GM19467 (cell line): ENCODE measurements at regions not wholly inside any gene's neighbourhood (a gene's known extent, or its start where the extent isn't known, plus 50 kb on each side); places are given as distances from the start of the nearest gene placed in this dataset.

ENCODE experiments used
- ATAC-seq: cut with Tn5 transposase; IDR thresholded peaks from one replicate; pipeline ENCODE4 v1.9.1; 2021; ENCODE audit warnings: mild to moderate bottlenecking, moderate library complexity; ENCODE audit not compliant: unreplicated experiment

DNA sequence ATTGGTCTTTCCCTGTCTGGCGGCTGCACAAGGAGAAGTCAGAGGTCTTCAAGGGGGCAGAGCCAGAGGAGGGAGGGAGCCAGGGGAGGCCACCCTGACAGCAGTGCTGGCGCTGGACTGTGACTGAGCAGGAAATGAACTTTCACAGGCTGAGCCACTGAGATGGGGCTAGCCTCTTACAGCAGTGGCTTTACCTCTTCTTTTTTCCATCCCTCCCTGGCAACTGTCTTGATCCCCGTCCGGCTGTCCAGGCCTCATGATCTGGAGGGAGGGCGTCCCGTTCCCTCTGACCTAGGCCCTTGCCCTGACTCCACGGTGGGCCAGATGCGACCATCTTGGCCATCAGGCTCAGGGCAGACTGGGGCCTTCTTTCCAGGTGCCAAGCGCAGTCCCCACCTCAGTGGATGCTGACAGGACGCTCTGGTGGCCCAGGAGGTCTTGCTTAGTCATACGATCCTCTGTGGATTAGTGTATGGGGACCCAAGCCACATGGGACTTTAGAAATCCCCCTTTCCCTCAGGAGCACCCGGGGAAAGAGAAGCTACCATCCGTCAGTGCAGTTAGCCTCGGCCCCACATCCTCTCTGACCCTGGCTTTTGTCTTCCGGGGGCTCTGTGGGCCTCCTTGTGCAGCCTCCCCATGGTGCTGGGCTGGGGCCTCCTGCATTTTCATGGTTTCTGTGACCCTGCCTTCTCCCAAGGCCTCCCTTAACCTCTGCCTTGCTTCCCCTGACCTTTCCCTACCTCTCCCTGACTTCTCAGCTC is 57.4 kb upstream of the CCDC167 start:
- ATAC-seq, result peak; percentile 28

- ATAC-seq, result no peak
Measured at GRCh38 chr6:37555040-37555781, 55.5 kb upstream of the CCDC167 start.

DNA sequence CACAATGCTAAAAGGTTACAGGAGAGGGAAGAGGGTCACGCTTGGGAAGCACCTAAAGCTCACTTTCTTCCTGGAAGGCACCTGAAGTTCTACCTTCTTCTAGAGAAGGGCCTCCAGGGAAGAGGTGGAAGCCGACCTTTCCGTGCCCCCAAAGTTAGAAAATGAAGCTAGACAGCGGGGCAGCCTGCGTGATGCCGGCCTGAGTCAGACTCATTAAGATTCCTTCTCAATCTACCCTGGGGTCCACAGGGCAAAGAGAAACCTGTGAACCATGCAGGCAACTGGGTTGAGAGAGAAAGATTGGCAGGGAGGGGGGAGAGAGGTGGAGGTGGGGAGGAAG is 54.8 kb upstream of the CCDC167 start:
- no peak for ATAC-seq

DNA sequence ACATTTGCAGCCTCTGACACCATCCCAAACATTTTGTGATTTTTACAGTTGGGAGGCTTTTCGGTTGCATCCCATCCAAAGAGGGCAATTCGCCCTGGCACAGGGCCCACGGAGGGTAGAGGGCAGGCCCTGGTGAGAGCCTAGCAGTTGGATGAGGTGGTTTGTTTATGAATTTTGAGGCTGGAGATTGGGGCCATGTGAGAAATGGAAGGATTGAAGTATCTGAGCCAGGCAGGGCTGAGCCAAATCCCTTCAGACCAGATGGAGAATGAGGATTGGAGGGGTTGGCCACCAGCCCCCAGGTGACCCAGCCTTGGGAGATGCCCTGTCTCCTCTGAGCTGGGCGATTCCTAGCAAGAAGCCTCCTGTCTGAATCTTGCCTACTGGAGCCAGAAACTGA is 52.6 kb upstream of the CCDC167 start:
- no peak for ATAC-seq

DNA sequence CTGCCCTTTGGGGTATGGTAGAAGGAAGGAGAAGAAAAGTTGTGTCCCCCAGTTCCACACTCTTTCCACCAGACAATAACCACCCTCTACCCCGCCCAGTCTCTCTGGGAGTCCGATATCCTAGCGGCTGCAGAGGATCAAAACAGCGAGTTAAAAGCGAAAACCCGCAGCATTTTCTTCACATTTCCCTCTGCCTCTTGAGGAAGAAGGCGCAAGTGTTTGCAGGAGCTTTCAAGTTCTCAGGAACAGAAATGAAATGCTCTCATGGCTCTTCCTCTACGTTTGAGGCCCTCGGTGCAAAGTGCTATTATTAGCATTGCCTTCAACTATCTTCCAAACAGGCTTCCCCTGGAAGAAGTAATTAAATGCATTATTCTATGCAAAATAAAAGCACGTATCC is 52.2 kb upstream of the CCDC167 start:
- ATAC-seq, result no peak

GRCh38 chr6:37551446-37551845 is 51.8 kb upstream of the CCDC167 start:
- no peak for ATAC-seq

- ATAC-seq, result no peak
Measured at GRCh38 chr6:37551002-37551401, 51.3 kb upstream of the CCDC167 start.

DNA sequence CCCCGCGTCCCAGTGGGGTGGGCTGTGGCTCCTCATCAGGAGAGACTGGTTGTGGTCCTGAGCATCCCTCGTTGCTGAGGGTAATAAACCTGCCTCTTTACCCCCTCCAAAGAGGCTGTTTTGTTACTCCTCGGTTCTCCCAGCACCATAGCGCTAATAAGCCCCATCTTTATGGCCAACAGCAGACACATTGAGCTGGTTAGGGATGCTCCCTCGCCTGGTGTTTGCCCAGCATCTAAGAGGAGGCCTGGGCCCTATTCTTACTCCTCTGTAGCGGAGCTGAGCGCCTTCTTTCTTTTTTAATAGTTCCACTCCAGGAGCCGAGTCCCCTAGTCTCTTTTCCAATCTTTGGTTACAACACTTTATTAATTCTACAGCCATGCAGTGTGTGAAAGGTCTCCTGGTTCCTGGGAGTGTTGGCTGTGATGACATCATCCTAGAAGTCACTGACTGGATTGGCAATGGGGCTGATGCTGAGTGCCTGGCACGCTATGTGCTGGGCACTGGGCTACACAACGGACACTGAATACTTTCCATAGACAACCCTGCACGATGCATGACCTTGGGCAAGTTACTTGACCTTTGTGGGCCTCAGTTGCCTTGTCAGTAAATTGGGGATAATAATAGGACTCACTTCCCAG is 50.6 kb upstream of the CCDC167 start:
- no peak for ATAC-seq

- no peak for ATAC-seq
Measured at GRCh38 chr6:37549558-37549957, 49.9 kb upstream of the CCDC167 start.
